ENCODE measurements at regions not wholly inside any gene's neighbourhood (a gene's known extent, or its start where the extent isn't known, plus 50 kb on each side); places are given as distances from the start of the nearest gene placed in this dataset.
"Not testable (repeated sequence)": the region's sequence is repeated elsewhere in the genome, so short reads cannot be mapped to it uniquely, and the experiment has no call there.

DNA sequence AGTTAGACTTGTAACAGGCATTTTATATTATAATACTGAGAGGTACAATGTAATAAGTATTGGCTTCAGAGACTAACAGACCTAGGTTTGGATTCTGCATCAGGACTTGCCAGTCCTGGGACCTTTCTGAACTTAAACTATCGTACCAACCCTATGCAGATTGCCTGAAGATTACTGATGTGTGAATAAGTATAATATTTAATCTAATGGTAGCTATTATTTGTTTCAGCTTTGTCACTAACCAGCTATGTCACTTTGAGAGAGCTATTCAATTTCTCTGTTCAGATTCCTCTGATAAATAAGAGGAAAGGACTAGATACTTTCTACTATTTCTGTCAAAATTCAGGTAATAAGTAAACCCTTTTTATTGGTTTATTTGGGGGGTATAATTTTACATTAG is 184.4 kb upstream of the NECTIN3 start:
- no peaks in the 10 kb centered on the region for H3K9me3 ChIP-seq (ENCODE audit: severe bottlenecking)
- no peak overlapping the region for H3K4me3 ChIP-seq (ENCODE audit: low read depth, low read length)
- TF ChIP-seq, protein P1, sequence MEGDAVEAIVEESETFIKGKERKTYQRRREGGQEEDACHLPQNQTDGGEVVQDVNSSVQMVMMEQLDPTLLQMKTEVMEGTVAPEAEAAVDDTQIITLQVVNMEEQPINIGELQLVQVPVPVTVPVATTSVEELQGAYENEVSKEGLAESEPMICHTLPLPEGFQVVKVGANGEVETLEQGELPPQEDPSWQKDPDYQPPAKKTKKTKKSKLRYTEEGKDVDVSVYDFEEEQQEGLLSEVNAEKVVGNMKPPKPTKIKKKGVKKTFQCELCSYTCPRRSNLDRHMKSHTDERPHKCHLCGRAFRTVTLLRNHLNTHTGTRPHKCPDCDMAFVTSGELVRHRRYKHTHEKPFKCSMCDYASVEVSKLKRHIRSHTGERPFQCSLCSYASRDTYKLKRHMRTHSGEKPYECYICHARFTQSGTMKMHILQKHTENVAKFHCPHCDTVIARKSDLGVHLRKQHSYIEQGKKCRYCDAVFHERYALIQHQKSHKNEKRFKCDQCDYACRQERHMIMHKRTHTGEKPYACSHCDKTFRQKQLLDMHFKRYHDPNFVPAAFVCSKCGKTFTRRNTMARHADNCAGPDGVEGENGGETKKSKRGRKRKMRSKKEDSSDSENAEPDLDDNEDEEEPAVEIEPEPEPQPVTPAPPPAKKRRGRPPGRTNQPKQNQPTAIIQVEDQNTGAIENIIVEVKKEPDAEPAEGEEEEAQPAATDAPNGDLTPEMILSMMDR (IDR thresholded peaks at IDR 0.05; ENCODE audit: low read depth, low read length) = no peak
- no peak for DNase-seq
- H3K27ac ChIP-seq = no peak overlapping the region
- H3K36me3 ChIP-seq = no peaks in the 10 kb centered on the region
- H3K27me3 ChIP-seq (ENCODE audit: insufficient read depth, low read depth, severe bottlenecking) = no peaks in the 10 kb centered on the region

DNA sequence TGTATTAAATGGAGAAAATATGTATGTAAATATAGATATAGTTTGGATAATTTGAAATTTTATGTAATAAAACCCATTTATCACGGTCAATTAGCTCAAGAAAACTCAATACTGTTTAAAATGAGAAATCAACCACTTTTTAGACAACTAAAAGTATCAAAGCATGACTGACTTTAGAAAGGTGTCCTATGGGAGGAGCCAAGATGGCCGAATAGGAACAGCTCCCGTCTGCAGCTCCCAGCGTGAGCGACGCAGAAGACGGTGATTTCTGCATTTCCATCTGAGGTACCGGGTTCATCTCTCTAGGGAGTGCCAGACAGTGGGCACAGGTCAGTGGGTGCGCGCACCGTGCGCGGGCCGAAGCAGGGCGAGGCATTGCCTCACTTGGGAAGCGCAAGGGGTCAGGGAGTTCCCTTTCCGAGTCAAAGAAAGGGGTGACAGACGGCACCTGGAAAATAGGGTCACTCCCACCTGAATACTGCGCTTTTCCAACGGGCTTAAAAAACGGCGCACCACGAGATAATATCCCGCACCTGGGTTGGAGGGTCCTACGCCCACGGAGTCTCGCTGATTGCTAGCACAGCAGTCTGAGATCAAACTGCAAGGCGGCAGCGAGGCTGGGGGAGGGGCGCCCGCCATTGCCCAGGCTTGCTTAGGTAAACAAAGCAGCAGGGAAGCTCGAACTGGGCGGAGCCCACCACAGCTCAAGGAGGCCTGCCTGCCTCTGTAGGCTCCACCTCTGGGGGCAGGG is 182.8 kb upstream of the NECTIN3 start:
- H3K9me3 ChIP-seq (ENCODE audit: severe bottlenecking); DNase-seq; H3K27ac ChIP-seq; H3K36me3 ChIP-seq; H3K27me3 ChIP-seq (ENCODE audit: insufficient read depth, low read depth, severe bottlenecking); H3K4me3 ChIP-seq (ENCODE audit: low read depth, low read length): not testable (repeated sequence)

DNA sequence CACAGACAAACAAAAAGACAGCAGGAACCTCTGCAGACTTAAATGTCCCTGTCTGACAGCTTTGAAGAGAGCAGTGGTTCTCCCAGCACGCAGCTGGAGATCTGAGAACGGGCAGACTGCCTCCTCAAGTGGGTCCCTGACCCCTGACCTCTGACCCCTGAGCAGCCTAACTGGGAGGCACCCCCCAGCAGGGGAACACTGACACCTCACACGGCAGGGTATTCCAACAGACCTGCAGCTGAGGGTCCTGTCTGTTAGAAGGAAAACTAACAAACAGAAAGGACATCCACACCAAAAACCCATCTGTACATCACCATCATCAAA is 182.3 kb upstream of the NECTIN3 start:
- H3K36me3 ChIP-seq; H3K27ac ChIP-seq; DNase-seq; H3K27me3 ChIP-seq (ENCODE audit: insufficient read depth, low read depth, severe bottlenecking); H3K9me3 ChIP-seq (ENCODE audit: severe bottlenecking); H3K4me3 ChIP-seq (ENCODE audit: low read depth, low read length): not testable (repeated sequence)

DNA sequence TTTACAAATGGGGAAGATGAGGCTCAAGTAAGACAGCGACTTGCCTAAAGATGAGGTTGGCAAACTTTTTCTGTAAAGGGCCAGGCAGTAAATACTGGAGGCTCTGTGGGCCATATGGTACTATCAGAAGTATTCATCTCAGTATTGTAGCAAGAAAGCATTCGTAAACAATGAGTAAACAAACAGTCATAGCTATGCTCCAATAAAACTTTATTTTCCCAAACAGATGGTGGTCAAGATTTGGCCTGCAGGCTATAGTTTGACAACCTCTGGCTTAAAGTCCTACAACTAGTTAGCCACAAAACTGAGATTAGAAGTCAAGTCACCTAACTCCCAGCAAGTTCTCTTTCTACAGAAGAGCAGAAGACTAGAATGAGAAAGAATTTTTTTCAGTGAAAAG is 177.0 kb upstream of the NECTIN3 start:
- Histone ChIP-seq H3K27ac (no peak overlapping the region), H3K36me3 (no peaks in the 10 kb centered on the region), H3K9me3 (ENCODE audit: severe bottlenecking) (no peaks in the 10 kb centered on the region), H3K4me3 (ENCODE audit: low read depth, low read length) (no peak overlapping the region), H3K27me3 (ENCODE audit: insufficient read depth, low read depth, severe bottlenecking) (no peaks in the 10 kb centered on the region)
- no peak for DNase-seq
- TF ChIP-seq, protein P1 (IDR thresholded peaks at IDR 0.05; ENCODE audit: low read depth, low read length) = no peak

DNA sequence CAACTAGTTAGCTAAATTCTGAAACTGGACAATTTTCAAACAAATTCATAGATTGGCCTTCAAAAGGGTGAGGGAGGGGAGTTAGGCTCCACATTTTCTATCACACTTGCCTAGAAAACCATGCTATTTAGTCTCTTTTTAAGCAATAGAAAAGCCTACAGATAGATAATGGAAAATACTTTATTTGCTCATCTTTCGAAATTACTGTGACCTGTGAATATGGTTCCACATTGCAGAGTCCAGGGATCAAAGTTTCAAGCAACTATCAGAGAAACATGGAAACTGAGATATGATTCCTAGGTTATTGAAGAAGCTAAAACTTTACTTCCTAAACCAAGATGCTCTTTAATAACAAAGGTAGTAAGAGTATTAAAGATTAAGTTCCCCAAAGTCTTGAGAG is 176.6 kb upstream of the NECTIN3 start:
- H3K27me3 ChIP-seq (ENCODE audit: insufficient read depth, low read depth, severe bottlenecking) = no peaks in the 10 kb centered on the region
- TF ChIP-seq, protein P1 (IDR thresholded peaks at IDR 0.05; ENCODE audit: low read depth, low read length) = no peak
- H3K36me3 ChIP-seq = no peaks in the 10 kb centered on the region
- H3K9me3 ChIP-seq (ENCODE audit: severe bottlenecking) = no peaks in the 10 kb centered on the region
- DNase-seq = no peak
- no peak overlapping the region for H3K4me3 ChIP-seq (ENCODE audit: low read depth, low read length)
- no peak overlapping the region for H3K27ac ChIP-seq

DNA sequence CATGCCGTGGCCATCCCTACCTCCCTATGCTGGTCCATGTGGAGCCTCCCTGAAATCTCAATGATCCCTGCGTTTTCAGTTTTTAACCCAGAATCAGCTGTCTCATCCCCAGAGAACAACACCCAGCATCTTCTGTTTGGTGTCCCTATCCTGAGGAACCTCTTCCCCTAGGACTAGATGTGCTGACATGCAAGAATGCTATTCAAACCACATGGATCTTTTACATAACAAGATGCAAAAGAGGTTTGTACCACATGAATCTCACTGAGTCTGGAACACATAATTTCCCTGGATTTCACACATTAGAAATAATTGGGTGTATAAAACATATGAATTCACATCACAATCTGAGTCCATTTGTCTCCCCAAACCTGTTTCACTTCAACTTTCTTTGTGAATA is 174.6 kb upstream of the NECTIN3 start:
- Histone ChIP-seq H3K4me3 (ENCODE audit: low read depth, low read length) (no peak overlapping the region), H3K9me3 (ENCODE audit: severe bottlenecking) (no peaks in the 10 kb centered on the region), H3K27me3 (ENCODE audit: insufficient read depth, low read depth, severe bottlenecking) (no peaks in the 10 kb centered on the region), H3K27ac (no peak overlapping the region), H3K36me3 (no peaks in the 10 kb centered on the region)
- TF ChIP-seq, protein P1 (IDR thresholded peaks at IDR 0.05; ENCODE audit: low read depth, low read length) = no peak
- no peak for DNase-seq

DNA sequence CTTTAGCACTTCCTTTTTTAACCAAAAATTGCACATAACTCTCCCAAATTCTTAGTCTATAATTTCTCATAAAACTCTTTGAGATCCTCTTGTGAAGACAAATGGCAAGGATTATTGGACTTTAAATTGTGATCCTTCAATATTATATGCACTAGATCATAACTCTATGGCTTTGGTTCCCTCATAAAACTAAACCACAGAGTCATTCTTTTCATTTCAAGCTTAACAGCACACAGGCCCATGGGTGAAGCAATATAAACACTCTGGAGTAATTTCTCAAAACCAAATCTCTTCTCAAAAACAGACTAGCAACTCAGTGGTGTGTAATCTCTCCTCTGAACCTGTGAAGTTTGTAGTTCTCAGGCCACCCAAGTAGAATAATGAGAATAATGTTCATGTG is 171.0 kb upstream of the NECTIN3 start:
- Histone ChIP-seq H3K4me3 (ENCODE audit: low read depth, low read length) (no peak overlapping the region), H3K27me3 (ENCODE audit: insufficient read depth, low read depth, severe bottlenecking) (no peaks in the 10 kb centered on the region), H3K27ac (no peak overlapping the region), H3K36me3 (no peaks in the 10 kb centered on the region), H3K9me3 (ENCODE audit: severe bottlenecking) (no peaks in the 10 kb centered on the region)
- TF ChIP-seq, protein P1 (IDR thresholded peaks at IDR 0.05; ENCODE audit: low read depth, low read length) = no peak
- no peak for DNase-seq

Data from WERI-Rb-1 (cell line).